SK-N-SH (cell line): ENCODE measurements at regions not wholly inside any gene's neighbourhood (a gene's known extent, or its start where the extent isn't known, plus 50 kb on each side); places are given as distances from the start of the nearest gene placed in this dataset.
"Not testable (repeated sequence)": the region's sequence is repeated elsewhere in the genome, so short reads cannot be mapped to it uniquely, and the experiment has no call there.

Experiments used
- CTCF ChIA-PET: fragments of 300-600, 350-600 bp; formaldehyde crosslinking; extraction: SDS; loops from one replicate; lab custom pipeline; 2021; lab: Yijun Ruan, JAX
- POLR2A ChIA-PET: fragments of 350-600 bp; sonication (Branson Sonifier 250); formaldehyde crosslinking; extraction: SDS; loops from one replicate; lab custom pipeline; 2020; ENCODE audit warnings: antibody characterized with exemption, inconsistent platforms; lab: Yijun Ruan, JAX
- DNase-seq: peaks from one replicate; pipeline ENCODE4 v3.0.0; 2012
- H2AFZ ChIP-seq: fragments of 200-600 bp; sonication (generic); 2 replicates; pipeline ENCODE4 v1.8.1; 2016; ENCODE audit warnings: antibody characterized with exemption, mild to moderate bottlenecking, low read depth
- H3F3A ChIP-seq: fragments of 200-600 bp; sonication (generic); replicated peaks from 2 replicates; pipeline ENCODE3; 2016; ENCODE audit warnings: antibody characterized with exemption, mild to moderate bottlenecking; ENCODE audit not compliant: insufficient read depth
- H3K27ac ChIP-seq, 2 experiments: fragments of 200-500 bp in 1 of 2; fragments of 200-600 bp in 1 of 2; sonication (Bioruptor generic) in 1 of 2; sonication (generic), shearing (Covaris generic) in 1 of 2; 2 replicates each; pipeline versions ENCODE4 v1.5.1 to v1.6.1; 2014 to 2016; ENCODE audit warnings: low read depth in 2 of 2, inconsistent platforms in 1 of 2, low read length in 1 of 2, mild to moderate bottlenecking in 1 of 2, mixed read lengths in 1 of 2
- H3K27me3 ChIP-seq: fragments of 200-600 bp; sonication (generic), shearing (Covaris generic); 2 replicates; pipeline ENCODE4 v1.6.1; 2016; ENCODE audit warnings: mixed run types; ENCODE audit not compliant: insufficient read depth
- H3K36me3 ChIP-seq, 2 experiments: fragments of 200-500 bp in 1 of 2; fragments of 200-600 bp in 1 of 2; sonication (Bioruptor generic) in 1 of 2; sonication (generic) in 1 of 2; replicated peaks in 1 of 2; 2 replicates each; pipeline versions ENCODE3 to v1.5.1; 2014 to 2016; ENCODE audit warnings: low read length in 1 of 2, mild to moderate bottlenecking in 1 of 2; ENCODE audit not compliant: insufficient read depth in 2 of 2, control insufficient read depth in 1 of 2
- H3K4me1 ChIP-seq, 2 experiments: fragments of 200-500 bp in 1 of 2; fragments of 200-600 bp in 1 of 2; sonication (Bioruptor generic) in 1 of 2; sonication (generic), shearing (Covaris generic) in 1 of 2; 2 replicates each; pipeline versions ENCODE4 v1.5.1 to v1.6.1; 2014 to 2016; ENCODE audit warnings: low read depth in 1 of 2, low read length in 1 of 2, mixed run types in 1 of 2; ENCODE audit not compliant: insufficient read depth in 2 of 2, control insufficient read depth in 1 of 2
- H3K4me2 ChIP-seq: fragments of 200-600 bp; sonication (generic), shearing (Covaris generic); 2 replicates; pipeline ENCODE4 v1.6.1; 2017; ENCODE audit warnings: mixed run types
- H3K4me3 ChIP-seq, 2 experiments: fragments of 200-500 bp in 1 of 2; fragments of 200-600 bp in 1 of 2; sonication (Bioruptor generic) in 1 of 2; sonication (generic), shearing (Covaris generic) in 1 of 2; 2 replicates each; pipeline versions ENCODE4 v1.5.1 to v1.8.1; 2014 to 2016; ENCODE audit warnings: low read depth in 2 of 2, inconsistent platforms in 1 of 2, low read length in 1 of 2, mild to moderate bottlenecking in 1 of 2, mixed read lengths in 1 of 2, moderate library complexity in 1 of 2
- H3K79me2 ChIP-seq: fragments of 200-600 bp; sonication (generic); 2 replicates; pipeline ENCODE4 v1.8.1; 2017; ENCODE audit warnings: mild to moderate bottlenecking; ENCODE audit not compliant: insufficient read depth
- H3K9ac ChIP-seq: fragments of 200-600 bp; sonication (generic); 2 replicates; pipeline ENCODE4 v1.6.1; 2017; ENCODE audit warnings: mixed run types
- H3K9me2 ChIP-seq: fragments of 200-600 bp; sonication (generic); 2 replicates; pipeline ENCODE4 v1.6.1; 2017; ENCODE audit warnings: mixed run types
- H3K9me3 ChIP-seq: fragments of 200-600 bp; sonication (generic); 2 replicates; pipeline ENCODE4 v1.6.1; 2017; ENCODE audit warnings: mixed run types, mild to moderate bottlenecking, moderate library complexity
- H4K20me1 ChIP-seq: fragments of 200-600 bp; sonication (generic); 2 replicates; pipeline ENCODE4 v1.6.1; 2017; ENCODE audit warnings: mild to moderate bottlenecking, mixed run types; ENCODE audit not compliant: insufficient read depth
- CHD2 ChIP-seq: fragments of 150-350 bp; IDR thresholded peaks from 2 replicates; pipeline ENCODE4 v1.6.1; 2018; ENCODE audit warnings: low read length; ENCODE audit not compliant: partially characterized antibody
- EP300 ChIP-seq, 2 experiments: IDR thresholded peaks; 2 replicates each; pipeline versions ENCODE4 v1.4.0 to v1.6.1; 2012; ENCODE audit warnings: borderline replicate concordance in 1 of 2, low read depth in 1 of 2, low read length in 1 of 2
- EZH2phosphoT487 ChIP-seq: fragments of 200-600 bp; sonication (generic); IDR thresholded peaks from 2 replicates; pipeline ENCODE4 v1.6.1; 2017; ENCODE audit warnings: low read depth, mixed run types, mild to moderate bottlenecking, antibody characterized with exemption, moderate library complexity, borderline replicate concordance
- FOSL2 ChIP-seq: IDR thresholded peaks from 2 replicates; pipeline ENCODE4 v1.4.0; 2012; ENCODE audit warnings: low read depth, mild to moderate bottlenecking, moderate library complexity, borderline replicate concordance
- FOXM1 ChIP-seq: IDR thresholded peaks from 2 replicates; pipeline ENCODE4 v1.4.0; 2012; ENCODE audit warnings: low read depth, mild to moderate bottlenecking
- GATA2 ChIP-seq: sonication (generic); formaldehyde crosslinking; IDR thresholded peaks from 2 replicates; pipeline ENCODE4 v1.5.0; 2020; ENCODE audit warnings: mild to moderate bottlenecking, missing genetic modification reagents
- MXI1 ChIP-seq: IDR thresholded peaks from 2 replicates; pipeline ENCODE4 v1.6.1; 2012; ENCODE audit warnings: mild to moderate bottlenecking, low read depth, low read length, improper control_type of control experiment
- NFIC ChIP-seq: IDR thresholded peaks from 2 replicates; pipeline ENCODE4 v1.4.0; 2012; ENCODE audit warnings: borderline replicate concordance
- TAF1 ChIP-seq: IDR thresholded peaks from 2 replicates; pipeline ENCODE4 v1.6.1; 2012; ENCODE audit warnings: low read depth, mild to moderate bottlenecking, low read length, moderate library complexity, borderline replicate concordance
- TEAD4 ChIP-seq: IDR thresholded peaks from 2 replicates; pipeline ENCODE4 v1.4.0; 2012; ENCODE audit warnings: mild to moderate bottlenecking, borderline replicate concordance; ENCODE audit not compliant: insufficient read depth
- WGBS: methylation state at CpG from one replicate; pipeline ENCODE4 v1.1.6; 2017; ENCODE audit warnings: low lambda C conversion rate; 5-methylcytosine and 5-hydroxymethylcytosine counted together
- TF ChIP-seq, protein P1 (sequence below): fragments of 150-350 bp; IDR thresholded peaks from 2 replicates; pipeline ENCODE4 v1.6.1; 2016; ENCODE audit warnings: mild to moderate bottlenecking, low read depth, low read length
- TF ChIP-seq, protein P2 (sequence below): IDR thresholded peaks from 2 replicates; pipeline ENCODE4; 2012

- H3K4me3 ChIP-seq, H3K27ac ChIP-seq, H3K27me3 ChIP-seq, H4K20me1 ChIP-seq, DNase-seq, H3K79me2 ChIP-seq, H3K4me2 ChIP-seq, H3K4me1 ChIP-seq, CTCF ChIA-PET, H3K9ac ChIP-seq, H2AFZ ChIP-seq, H3K9me3 ChIP-seq, H3F3A ChIP-seq, H3K9me2 ChIP-seq, H3K36me3 ChIP-seq, POLR2A ChIA-PET: not testable (repeated sequence)
- 36% methylated on average over 4 of the region's 4 CpGs for WGBS
Observed at GRCh38 chr20:48498125-48498524, 329.7 kb downstream of the PREX1 start.

GRCh38 chr20:48493966-48494365, 333.8 kb downstream of the PREX1 start:
- H3K27me3 ChIP-seq = no peaks in the 10 kb centered on the region
- 42% methylated on average over 8 of the region's 8 CpGs for WGBS
- no peak overlapping the region for H3K4me3 ChIP-seq
- H2AFZ ChIP-seq = no peak overlapping the region
- peaks cover 0 to 19% of the 10 kb centered on the region in 2 experiments; a peak in 1 of 4 replicates for H3K4me1 ChIP-seq
- H3K4me2 ChIP-seq = no peak overlapping the region
- H3K9ac ChIP-seq = no peak overlapping the region
- no peaks in the 10 kb centered on the region for H3F3A ChIP-seq
- no peaks in the 10 kb centered on the region for H3K79me2 ChIP-seq
- H3K9me3 ChIP-seq = no peaks in the 10 kb centered on the region
- ChIA-PET CTCF (no interaction called here), POLR2A (interaction anchor here (0.5 kb wide), 1 partner anchor 101 kb away, joined by 4 read pairs; no protein-coding TSS in a partner anchor)
- DNase-seq = no peak
- H3K36me3 ChIP-seq = no peaks in the 10 kb centered on the region
- H3K9me2 ChIP-seq = no peaks in the 10 kb centered on the region
- H4K20me1 ChIP-seq = no peaks in the 10 kb centered on the region
- H3K27ac ChIP-seq = no peak overlapping the region
- TF ChIP-seq MXI1 (no peak), EP300 (IDR thresholded peaks at IDR 0.05; ENCODE audit: borderline replicate concordance in 1 of 2, low read depth in 1 of 2, low read length in 1 of 2) (no peak), TEAD4 (no peak), FOSL2 (no peak), TAF1 (no peak), EZH2phosphoT487 (no peak), CHD2 (no peak), GATA2 (CRISPR knock-in tag) (no peak), NFIC (no peak), FOXM1 (no peak)
- TF ChIP-seq, protein P1, sequence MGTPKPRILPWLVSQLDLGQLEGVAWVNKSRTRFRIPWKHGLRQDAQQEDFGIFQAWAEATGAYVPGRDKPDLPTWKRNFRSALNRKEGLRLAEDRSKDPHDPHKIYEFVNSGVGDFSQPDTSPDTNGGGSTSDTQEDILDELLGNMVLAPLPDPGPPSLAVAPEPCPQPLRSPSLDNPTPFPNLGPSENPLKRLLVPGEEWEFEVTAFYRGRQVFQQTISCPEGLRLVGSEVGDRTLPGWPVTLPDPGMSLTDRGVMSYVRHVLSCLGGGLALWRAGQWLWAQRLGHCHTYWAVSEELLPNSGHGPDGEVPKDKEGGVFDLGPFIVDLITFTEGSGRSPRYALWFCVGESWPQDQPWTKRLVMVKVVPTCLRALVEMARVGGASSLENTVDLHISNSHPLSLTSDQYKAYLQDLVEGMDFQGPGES = no peak
- TF ChIP-seq, protein P2, sequence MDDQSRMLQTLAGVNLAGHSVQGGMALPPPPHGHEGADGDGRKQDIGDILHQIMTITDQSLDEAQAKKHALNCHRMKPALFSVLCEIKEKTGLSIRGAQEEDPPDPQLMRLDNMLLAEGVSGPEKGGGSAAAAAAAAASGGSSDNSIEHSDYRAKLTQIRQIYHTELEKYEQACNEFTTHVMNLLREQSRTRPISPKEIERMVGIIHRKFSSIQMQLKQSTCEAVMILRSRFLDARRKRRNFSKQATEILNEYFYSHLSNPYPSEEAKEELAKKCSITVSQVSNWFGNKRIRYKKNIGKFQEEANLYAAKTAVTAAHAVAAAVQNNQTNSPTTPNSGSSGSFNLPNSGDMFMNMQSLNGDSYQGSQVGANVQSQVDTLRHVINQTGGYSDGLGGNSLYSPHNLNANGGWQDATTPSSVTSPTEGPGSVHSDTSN = no peak

GRCh38 chr20:48493331-48493730, 334.5 kb downstream of the PREX1 start:
- H3K4me2 ChIP-seq, H3K9ac ChIP-seq, H3K36me3 ChIP-seq, POLR2A ChIA-PET, H3F3A ChIP-seq, H3K27ac ChIP-seq, H4K20me1 ChIP-seq, H3K27me3 ChIP-seq, H2AFZ ChIP-seq, H3K4me3 ChIP-seq, H3K9me2 ChIP-seq, H3K9me3 ChIP-seq, H3K79me2 ChIP-seq, DNase-seq, CTCF ChIA-PET: not testable (repeated sequence)
- 63% methylated on average over 10 of the region's 18 CpGs for WGBS
- H3K4me1 ChIP-seq = peaks cover 0 to 21% of the 10 kb centered on the region in 2 experiments; a peak in 1 of 4 replicates
